ENCODE measurements at regions not wholly inside any gene's neighbourhood (a gene's known extent, or its start where the extent isn't known, plus 50 kb on each side); places are given as distances from the start of the nearest gene placed in this dataset.

DNA sequence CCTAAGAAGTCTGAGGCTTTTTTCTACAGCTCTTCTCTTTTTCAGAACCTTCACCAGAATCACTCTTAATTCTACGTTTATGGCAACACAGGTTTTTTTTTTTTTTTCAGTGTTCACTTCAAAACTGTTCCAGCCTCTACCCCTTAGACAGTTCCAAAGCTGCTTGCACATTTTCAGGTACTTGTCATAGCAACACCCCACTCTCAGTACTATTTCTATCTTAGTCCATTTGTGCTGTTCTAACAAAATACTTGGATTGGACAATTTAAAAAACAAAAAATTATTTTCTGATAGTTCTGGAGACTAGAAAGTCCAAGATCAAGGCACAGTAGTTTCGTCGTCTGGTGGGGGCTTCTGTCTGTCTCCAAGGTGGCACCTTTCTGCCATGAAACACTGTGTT is 340.9 kb upstream of the RPS23 start:
- Histone ChIP-seq H3K4me1 (ENCODE audit: low read length) (no peaks in the 10 kb centered on the region), H4K20me1 (ENCODE audit: insufficient read depth, low read length) (no peaks in the 10 kb centered on the region), H3K4me3 (ENCODE audit: low read length) (no peak overlapping the region), H3K36me3 (replicated peaks; ENCODE audit: low read depth, low read length) (no peaks in the 10 kb centered on the region), H3K79me2 (ENCODE audit: low read length) (no peaks in the 10 kb centered on the region), H3K4me2 (ENCODE audit: low read length) (no peak overlapping the region), H2AFZ (ENCODE audit: low read depth, low read length) (no peak overlapping the region), H3K9ac (ENCODE audit: low read length) (no peak overlapping the region), H3K9me3 (ENCODE audit: insufficient read depth, low read length) (no peaks in the 10 kb centered on the region), H3K27ac (ENCODE audit: low read length) (no peak overlapping the region), H3K27me3 (ENCODE audit: low read depth, low read length) (no peaks in the 10 kb centered on the region)
- TF ChIP-seq EZH2phosphoT487 (IDR thresholded peaks at IDR 0.05; ENCODE audit: low read depth), result no peak
- TF ChIP-seq, protein P1, sequence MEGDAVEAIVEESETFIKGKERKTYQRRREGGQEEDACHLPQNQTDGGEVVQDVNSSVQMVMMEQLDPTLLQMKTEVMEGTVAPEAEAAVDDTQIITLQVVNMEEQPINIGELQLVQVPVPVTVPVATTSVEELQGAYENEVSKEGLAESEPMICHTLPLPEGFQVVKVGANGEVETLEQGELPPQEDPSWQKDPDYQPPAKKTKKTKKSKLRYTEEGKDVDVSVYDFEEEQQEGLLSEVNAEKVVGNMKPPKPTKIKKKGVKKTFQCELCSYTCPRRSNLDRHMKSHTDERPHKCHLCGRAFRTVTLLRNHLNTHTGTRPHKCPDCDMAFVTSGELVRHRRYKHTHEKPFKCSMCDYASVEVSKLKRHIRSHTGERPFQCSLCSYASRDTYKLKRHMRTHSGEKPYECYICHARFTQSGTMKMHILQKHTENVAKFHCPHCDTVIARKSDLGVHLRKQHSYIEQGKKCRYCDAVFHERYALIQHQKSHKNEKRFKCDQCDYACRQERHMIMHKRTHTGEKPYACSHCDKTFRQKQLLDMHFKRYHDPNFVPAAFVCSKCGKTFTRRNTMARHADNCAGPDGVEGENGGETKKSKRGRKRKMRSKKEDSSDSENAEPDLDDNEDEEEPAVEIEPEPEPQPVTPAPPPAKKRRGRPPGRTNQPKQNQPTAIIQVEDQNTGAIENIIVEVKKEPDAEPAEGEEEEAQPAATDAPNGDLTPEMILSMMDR (IDR thresholded peaks at IDR 0.05; ENCODE audit: low read depth, low read length), result no peak

DNA sequence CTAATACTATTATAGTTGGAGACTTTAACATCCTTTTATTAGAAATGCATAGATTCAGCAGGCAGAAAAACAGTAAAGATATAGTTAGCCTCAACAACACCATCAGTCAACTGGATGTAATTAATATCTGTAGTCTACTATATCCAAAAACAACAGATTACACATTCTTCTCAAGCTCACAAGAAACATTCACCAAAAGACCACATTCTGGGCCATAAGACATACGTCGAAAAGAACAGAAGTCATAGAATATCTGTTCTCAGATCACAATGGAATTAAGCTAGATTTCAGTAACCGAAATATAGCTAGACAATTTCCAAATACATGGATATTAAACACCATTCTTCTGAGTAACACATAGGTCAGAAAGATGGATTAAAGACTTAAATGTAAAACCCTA is 336.6 kb upstream of the RPS23 start:
- no peaks in the 10 kb centered on the region for H3K36me3 ChIP-seq (replicated peaks; ENCODE audit: low read depth, low read length)
- H3K4me2 ChIP-seq (ENCODE audit: low read length), result no peak overlapping the region
- no peaks in the 10 kb centered on the region for H3K9me3 ChIP-seq (ENCODE audit: insufficient read depth, low read length)
- no peak overlapping the region for H3K9ac ChIP-seq (ENCODE audit: low read length)
- H3K27me3 ChIP-seq (ENCODE audit: low read depth, low read length), result no peaks in the 10 kb centered on the region
- H3K79me2 ChIP-seq (ENCODE audit: low read length), result no peaks in the 10 kb centered on the region
- no peak overlapping the region for H3K4me3 ChIP-seq (ENCODE audit: low read length)
- no peak overlapping the region for H3K27ac ChIP-seq (ENCODE audit: low read length)
- no peaks in the 10 kb centered on the region for H3K4me1 ChIP-seq (ENCODE audit: low read length)
- TF ChIP-seq EZH2phosphoT487 (IDR thresholded peaks at IDR 0.05; ENCODE audit: low read depth), result no peak
- TF ChIP-seq, protein P1 (IDR thresholded peaks at IDR 0.05; ENCODE audit: low read depth, low read length), result no peak
- no peak overlapping the region for H2AFZ ChIP-seq (ENCODE audit: low read depth, low read length)
- no peaks in the 10 kb centered on the region for H4K20me1 ChIP-seq (ENCODE audit: insufficient read depth, low read length)

DNA sequence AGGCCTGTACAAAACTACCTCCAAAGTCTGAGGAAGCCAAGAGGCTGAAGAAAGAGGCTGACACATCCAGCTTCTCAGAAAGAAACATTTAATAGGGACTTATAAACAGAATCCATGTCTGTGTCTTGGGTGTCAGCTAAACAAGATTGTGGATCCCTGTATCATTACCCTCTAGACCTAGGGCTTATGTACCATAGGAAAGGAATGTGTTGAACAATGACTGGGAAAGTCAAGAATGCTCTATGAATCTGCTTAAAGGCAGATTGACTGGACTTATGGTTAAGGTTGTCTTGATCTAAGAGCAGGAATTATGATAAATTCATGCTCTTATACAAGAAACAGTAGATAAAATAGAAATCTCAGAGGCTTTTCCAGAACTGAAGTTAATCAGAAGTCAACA is 335.7 kb upstream of the RPS23 start:
- H3K27me3 ChIP-seq (ENCODE audit: low read depth, low read length), result no peaks in the 10 kb centered on the region
- H2AFZ ChIP-seq (ENCODE audit: low read depth, low read length), result no peak overlapping the region
- TF ChIP-seq, protein P1 (IDR thresholded peaks at IDR 0.05; ENCODE audit: low read depth, low read length), result no peak
- TF ChIP-seq EZH2phosphoT487 (IDR thresholded peaks at IDR 0.05; ENCODE audit: low read depth), result no peak
- no peaks in the 10 kb centered on the region for H3K36me3 ChIP-seq (replicated peaks; ENCODE audit: low read depth, low read length)
- H3K79me2 ChIP-seq (ENCODE audit: low read length), result no peaks in the 10 kb centered on the region
- H3K4me3 ChIP-seq (ENCODE audit: low read length), result no peak overlapping the region
- H3K27ac ChIP-seq (ENCODE audit: low read length), result no peak overlapping the region
- H3K4me2 ChIP-seq (ENCODE audit: low read length), result no peak overlapping the region
- H3K9ac ChIP-seq (ENCODE audit: low read length), result no peak overlapping the region
- H4K20me1 ChIP-seq (ENCODE audit: insufficient read depth, low read length), result no peaks in the 10 kb centered on the region
- no peaks in the 10 kb centered on the region for H3K4me1 ChIP-seq (ENCODE audit: low read length)
- H3K9me3 ChIP-seq (ENCODE audit: insufficient read depth, low read length), result no peaks in the 10 kb centered on the region

DNA sequence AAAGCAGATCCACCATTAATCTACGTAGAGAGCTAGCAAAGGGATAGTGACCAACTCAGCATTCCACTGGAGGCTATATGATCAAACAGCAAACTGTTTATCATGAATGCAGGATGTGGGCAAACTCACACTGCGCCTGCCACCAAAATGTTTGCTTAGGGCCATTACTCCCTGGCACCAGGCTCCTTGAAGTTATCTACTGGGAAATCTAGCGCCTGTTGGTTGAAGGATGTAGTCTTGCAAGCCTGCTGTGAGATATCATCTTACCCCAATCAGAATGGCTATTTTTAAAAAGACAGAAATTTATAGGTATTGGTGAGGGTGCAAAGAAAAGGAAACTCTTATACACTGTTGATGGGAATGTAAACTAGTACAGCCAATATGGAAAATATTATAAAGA is 332.5 kb upstream of the RPS23 start:
- Histone ChIP-seq H3K4me3 (ENCODE audit: low read length) (no peak overlapping the region), H3K79me2 (ENCODE audit: low read length) (no peaks in the 10 kb centered on the region), H3K36me3 (replicated peaks; ENCODE audit: low read depth, low read length) (no peaks in the 10 kb centered on the region), H3K27ac (ENCODE audit: low read length) (no peak overlapping the region), H2AFZ (ENCODE audit: low read depth, low read length) (no peak overlapping the region), H3K27me3 (ENCODE audit: low read depth, low read length) (no peaks in the 10 kb centered on the region), H3K9me3 (ENCODE audit: insufficient read depth, low read length) (no peaks in the 10 kb centered on the region), H3K9ac (ENCODE audit: low read length) (no peak overlapping the region), H3K4me2 (ENCODE audit: low read length) (no peak overlapping the region), H4K20me1 (ENCODE audit: insufficient read depth, low read length) (no peaks in the 10 kb centered on the region), H3K4me1 (ENCODE audit: low read length) (no peaks in the 10 kb centered on the region)
- no peak for TF ChIP-seq EZH2phosphoT487 (IDR thresholded peaks at IDR 0.05; ENCODE audit: low read depth)
- TF ChIP-seq, protein P1 (IDR thresholded peaks at IDR 0.05; ENCODE audit: low read depth, low read length), result no peak
